HG03139 (cell line): ENCODE measurements at regions not wholly inside any gene's neighbourhood (a gene's known extent, or its start where the extent isn't known, plus 50 kb on each side); places are given as distances from the start of the nearest gene placed in this dataset.
"Not testable (repeated sequence)": the region's sequence is repeated elsewhere in the genome, so short reads cannot be mapped to it uniquely, and the experiment has no call there.

Experiments used
- ATAC-seq: cut with Tn5 transposase; IDR thresholded peaks from one replicate; pipeline ENCODE4 v1.9.1; 2021; ENCODE audit not compliant: unreplicated experiment

DNA sequence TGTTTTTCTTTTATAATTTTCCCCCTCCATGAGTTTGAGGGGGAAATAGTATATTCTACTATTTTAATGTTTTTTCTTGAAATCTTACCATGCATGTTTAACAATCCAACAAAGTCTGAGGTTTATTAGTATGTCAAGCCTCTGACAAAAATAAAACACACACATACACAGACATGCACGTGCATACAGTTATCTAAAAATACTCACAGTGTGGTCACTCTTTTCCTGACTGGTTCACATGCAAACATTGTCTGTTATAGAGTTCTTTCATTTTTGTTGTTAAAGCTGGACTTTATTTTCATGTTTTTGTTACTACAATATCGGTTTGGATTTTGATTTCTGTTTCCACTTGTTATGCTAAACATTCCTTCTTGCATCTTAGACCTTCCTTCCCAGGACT lies 236.6 kb downstream of the MFSD1 start:
- no peak for ATAC-seq

DNA sequence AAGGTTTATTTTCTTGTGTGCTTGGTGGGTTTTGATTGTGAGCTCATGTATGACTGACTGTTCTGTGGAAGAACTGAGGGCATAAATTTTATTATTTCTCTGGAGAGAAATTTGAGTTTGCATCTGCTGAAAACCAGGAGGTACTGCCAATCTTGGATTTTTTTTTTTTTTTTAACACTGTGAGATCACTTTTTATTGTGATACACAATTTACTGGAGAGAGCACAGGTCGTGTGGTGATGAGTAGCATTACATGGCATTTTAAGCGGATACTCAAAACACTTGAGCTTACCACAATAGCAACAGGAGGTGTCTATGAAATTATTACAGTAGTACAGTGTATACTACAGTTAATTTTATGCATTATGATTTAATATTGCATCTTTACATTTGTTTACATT lies 237.4 kb downstream of the MFSD1 start:
- no peak for ATAC-seq

DNA sequence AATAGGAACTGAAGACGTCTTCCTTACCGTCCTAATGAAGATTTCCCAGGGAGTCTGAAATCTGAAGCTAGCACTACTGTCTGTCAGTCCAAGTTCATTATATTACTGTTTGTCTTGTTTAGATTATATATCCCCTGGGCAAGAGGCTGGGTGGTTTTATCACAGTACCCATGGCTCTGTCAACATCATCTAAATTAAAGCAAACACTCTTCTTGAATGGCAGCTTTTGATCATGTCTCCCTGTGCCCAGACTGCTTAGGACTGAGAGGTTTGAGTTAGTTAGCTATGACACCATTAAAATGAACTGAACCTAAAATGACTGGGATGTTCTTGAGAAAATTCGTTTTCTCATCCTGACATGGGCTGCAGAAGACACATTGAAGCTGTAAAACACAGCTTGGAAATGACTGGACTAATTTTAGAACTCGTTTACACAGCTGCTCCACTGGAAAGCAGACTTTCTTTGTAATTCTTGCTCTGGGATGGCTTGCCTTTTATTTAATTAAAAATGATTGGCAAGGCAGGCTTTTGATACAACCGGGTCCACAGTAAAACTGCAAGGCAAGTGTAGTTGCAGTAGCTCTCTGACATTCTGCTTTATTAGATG lies 243.5 kb downstream of the MFSD1 start:
- no peak for ATAC-seq

DNA sequence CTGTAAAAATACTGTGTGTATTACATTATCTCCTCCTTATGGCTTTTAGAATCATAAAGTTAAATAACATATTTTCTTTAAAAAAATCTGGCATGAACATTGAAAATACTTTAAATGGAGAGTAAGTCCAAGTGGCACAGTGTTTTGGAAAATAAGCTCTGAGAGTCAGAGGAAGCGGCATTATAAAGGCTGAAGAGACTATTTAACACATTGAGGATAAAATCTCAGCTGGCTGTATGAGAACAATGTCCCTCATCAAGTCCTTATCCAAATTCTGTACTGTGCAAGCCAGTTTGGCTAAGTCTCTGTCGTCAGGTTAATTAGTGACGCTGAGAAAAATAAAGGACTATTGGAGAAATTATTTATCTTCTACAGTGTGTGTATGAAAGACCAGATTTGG lies 245.5 kb downstream of the MFSD1 start:
- no peak for ATAC-seq

DNA sequence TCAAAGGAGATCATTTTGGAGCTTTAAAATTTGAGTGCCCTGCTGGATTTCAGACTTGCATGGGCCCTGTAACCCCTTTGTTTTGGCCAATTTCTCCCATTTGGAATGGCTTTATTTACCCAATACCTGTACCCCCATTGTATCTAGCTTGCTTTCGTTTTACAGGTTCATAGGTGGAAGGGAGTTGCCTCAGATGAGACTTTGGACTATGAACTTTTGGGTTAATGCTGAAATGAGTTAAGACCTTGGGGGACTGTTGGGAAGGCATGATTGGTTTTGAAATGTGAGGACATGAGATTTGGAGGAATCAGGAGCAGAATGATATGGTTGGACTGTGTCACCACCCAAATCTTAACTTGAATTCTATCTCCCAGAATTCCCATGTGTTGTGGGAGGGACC lies 250.6 kb downstream of the MFSD1 start:
- not testable (repeated sequence) for ATAC-seq

DNA sequence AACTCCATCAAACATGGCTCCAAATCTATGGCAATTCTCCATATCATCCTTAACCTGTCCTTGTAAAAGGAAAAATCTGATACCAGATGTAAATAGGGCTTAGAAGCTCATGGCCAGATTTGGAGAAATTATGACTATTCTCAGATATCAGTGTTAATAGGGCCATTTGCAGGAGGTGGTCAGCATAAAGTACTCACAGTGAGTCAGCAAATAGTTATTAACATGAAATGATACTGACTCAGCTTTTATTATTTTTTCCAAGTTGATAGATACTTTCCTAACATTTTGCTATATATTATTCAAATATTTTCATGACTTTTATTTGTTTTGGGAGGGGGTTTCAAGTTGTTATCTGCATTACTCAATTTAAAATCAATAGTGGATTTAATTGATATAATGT lies 255.8 kb downstream of the MFSD1 start:
- ATAC-seq, result no peak

DNA sequence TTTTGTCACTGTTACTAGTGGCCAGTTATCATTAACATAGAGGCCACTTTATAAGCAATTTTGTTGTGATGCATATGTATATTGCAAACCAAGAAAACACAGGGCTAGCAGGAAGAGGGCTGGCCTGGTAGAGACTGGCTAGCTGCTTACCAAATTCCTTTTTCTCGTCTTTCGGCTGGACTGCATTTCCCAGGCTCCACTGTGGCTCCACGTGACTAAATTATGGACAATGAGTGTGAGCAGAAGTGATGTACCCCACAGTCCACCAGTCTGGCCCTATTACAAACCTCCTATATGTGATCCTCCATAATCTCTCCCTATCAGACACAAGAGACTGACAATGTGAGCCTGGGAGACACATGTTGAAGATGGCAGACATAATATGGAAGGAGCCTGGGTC lies 257.0 kb downstream of the MFSD1 start:
- no peak for ATAC-seq

DNA sequence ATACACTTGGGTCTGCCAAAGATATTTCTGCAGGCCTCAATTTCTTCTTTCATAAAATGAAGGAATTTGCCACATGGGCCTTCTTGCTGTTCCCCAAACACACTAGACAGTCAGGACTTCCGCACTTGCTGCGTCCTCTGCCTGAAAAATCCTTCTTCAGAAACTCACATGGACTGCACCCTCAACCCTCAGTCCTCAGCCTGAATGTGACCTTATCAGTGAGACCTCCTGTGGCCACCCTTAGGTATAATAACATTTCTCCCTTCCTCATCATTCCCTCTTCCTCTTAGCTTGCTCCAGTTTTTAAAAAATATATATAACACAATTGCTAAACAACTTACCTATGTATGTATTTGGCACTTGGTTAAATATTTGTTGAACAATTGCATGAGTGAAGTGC lies 257.5 kb downstream of the MFSD1 start:
- ATAC-seq, result no peak

DNA sequence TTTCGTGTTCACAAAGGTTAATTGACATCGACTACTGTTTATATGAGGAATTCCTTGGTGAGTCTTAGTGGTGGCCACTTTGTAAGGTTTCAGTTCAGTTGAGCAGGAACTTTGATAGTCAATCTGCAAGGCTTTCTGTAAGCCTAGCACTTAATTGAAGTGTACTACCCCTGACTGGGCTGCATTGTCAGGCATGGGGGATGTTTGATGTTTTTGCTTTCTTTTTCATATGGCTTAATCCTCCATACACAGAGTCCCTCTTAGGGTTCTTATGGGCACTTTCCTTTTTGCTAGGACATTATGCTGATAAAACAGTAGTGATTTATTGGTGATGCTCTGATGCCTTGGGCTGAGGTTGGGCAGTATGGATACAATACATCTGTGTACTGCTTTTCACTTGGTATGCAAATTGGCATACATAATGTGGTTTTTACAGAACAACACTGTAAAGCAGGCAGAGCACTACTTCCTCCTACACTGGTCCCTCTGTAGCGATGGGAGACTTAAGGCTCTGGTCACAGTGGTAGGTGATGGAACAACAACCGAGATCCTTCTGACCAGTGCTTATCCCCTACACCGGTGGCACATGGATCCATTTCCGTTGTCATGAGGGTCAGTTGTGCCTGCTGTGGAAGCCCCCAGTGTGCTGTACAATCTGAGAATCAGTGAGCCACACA lies 261.0 kb downstream of the MFSD1 start:
- no peak for ATAC-seq

DNA sequence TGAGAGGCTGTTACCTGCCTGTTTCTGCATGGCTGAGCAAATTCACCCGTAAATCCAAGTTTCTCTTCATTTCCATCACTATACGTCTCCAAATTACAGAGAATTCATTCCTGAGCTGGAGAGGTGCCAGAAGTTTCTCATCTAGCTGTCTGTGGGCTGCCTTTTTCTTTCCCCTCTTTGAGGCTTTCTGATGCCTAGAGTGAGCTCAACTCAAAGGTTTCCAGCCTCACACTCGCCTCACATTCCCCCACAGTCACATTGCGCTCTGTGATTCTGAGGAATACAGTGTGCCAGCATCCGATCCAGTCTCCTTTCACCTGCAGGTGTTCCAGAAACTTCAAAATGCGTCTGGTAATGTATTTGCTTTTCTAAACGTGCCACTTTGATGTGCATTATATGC lies 267.2 kb downstream of the MFSD1 start, which contains the start of gene IQCJ:
Gene IQCJ (plus strand): TSS at position 229 of the 400 bp plus-strand sequence.
- no peak for ATAC-seq

DNA sequence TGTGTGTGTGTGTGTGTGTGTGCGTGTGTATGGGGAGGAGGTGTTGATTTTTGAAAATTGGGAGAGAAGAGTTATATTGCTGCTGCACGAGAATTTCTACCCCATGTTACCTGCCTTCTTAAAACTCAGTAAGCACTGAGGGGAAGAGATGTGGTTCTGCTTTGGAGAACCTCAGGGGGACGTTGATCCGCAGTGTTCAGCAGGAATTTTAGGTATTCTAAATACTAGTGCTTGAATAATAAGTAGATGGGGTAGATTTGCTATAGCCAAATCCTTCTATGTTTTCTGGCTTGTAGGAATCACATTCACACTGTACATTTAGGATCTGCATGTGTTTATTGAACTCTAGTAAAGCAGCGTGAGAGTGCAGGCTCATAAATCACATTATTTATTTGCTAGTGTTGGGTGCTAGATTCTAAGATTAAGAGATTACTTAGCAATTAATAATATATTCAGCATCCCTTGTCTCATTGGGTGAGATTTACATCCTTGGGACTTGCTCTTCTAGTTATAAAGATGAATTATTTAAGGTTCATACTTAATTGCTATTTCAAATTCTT lies 268.1 kb downstream of the MFSD1 start:
- no peak for ATAC-seq

DNA sequence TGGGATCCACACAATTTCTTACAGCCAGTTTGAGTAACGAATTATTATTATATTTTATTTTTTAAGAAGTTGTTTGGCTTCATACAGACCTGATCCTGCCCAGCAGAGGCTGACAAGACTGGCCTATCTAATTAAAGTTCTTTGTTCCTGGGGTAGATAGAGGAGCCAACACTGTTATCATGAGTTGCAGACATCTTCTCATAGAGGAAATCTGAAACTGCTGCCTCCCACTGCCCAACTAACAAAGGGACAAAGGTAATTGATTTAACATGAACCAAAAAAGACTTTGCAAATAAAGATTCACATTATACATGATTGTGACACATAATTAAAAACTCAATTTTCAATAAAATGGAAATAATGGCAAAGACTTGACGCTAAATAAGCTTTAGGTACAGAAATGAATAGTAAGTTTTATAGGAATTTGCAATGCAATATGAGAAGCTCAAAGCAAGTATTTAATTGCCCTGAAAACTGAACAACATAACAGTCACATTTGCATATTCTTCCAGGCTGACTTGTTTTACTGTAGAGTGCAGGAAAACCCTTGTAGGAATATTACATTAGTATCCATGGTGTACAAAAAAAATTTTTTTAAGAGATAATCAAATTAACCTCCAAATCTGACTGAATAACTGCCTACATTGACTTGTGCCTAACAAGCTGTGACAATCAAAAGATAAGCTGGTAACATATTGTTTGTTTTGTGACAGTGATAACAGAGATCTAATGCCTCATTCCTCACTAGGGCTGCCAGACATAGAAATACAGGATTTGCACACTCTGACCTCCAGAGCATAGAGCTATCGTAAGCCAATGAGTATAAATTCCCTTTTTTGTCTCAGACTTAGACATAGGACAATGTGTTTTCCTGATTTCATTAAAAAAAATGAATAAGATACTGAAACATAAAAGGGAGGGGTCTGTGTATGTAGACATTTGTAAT lies 273.2 kb downstream of the MFSD1 start:
- ATAC-seq, result no peak

DNA sequence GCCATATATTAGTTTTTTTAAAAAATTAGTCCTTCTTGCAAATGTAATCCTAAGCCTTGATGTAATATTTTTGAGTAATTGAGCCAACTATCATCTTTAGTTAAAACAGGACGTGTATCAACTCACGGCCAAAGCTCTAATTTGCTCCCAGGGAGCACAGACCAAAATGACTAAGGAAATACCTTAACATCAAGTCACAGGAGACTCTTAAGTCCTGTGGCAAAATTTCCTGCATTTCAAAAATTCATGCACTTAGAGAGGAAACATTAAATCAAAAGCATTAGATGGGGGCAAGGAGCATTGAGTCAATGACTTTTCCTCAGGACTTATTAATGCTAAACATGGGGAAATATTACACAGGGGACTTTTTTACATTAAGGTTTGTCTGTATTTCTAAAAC lies 276.0 kb downstream of the MFSD1 start:
- ATAC-seq, result no peak

DNA sequence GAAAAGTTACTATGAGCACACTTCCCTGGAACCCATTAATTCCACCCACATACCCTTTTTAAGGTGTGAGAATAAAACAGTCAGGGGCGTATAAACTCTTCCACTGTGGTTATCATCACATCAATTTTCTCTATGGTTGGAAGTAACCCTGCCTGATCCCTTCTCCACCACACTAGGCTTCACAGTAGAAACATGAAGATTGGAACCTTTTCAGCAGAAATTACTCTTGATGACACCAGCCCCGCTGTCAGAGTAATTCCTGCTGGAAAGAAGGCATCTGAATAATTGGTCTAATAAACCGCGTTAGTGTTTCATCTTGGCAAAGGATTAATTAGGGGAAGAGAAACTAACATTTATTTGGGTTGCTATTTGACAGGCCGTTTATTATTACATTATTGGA lies 278.4 kb downstream of the MFSD1 start:
- no peak for ATAC-seq

DNA sequence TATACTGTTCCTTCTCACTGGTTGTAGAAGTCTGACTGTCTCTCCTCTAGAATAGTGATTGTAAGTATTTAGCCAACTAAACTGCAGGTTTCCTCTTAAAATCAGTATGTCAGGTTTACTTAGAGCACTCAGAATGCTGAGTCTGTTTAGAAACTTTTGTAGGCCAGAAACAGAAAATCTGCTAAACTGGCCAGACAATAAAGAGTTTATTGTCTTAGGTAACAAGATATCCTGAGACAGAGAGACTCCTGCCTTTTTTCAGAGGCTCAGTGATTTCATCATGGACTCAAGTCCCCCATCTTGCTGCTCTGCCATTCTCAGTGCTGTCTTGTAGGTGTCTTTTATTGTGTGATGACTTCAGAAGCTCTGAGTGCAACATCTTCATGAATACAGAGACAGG lies 279.0 kb downstream of the MFSD1 start:
- no peak for ATAC-seq

DNA sequence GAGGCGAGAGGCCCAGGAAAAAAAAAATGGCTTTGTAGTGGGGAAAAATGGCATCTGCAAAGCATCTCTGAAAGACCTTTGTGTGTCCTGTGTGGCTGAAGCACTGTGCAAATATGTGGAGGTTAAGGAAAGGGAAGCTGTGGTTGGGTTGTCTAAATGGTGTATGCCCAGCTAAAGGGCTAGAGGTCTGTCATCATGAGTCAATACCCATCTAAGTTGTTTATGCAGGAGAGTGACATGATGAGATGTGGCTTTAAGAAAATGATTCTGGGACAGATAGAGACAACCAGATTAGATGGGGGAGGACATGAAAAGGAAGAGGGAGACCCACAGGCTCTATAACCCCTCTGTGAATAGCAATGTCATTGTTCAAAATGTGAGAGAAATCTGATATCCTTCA lies 280.7 kb downstream of the MFSD1 start:
- no peak for ATAC-seq

DNA sequence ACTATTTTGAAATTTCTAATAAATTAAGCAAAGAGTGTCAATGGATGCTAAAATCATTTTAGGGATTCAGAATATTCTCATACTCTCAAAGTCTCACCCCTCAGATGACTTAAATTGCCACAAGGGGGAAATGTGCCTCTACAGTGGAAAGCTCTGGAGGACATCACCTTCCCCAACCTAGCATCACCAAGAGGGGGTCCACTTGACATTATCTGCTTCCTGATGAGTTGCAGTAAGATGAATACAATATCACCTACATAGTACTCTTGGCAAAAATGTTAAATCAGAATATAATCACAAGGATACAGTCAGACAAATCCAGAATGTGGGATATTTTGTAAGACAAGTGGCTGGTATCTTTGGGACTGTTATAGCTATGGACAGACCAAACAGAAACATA lies 290.1 kb downstream of the MFSD1 start:
- ATAC-seq, result no peak

DNA sequence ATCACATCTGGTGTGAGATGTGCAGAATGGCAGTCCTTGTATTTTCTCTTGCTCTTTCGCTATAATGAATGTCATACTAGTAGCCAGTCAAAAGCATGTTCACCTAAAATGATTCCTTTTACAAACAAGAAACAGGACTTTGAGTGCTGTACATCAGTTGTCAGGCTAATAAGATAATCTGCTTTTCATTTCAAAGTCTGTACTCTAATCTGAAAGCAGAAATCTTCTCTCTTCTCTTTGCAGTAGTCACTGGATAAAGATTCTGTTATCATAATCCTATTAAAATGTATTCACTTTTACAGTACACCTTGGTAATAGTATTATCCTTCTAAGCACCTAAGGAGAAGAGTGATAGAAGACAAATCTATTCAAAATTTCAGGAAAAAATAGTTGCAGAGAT lies 300.1 kb downstream of the MFSD1 start:
- no peak for ATAC-seq

DNA sequence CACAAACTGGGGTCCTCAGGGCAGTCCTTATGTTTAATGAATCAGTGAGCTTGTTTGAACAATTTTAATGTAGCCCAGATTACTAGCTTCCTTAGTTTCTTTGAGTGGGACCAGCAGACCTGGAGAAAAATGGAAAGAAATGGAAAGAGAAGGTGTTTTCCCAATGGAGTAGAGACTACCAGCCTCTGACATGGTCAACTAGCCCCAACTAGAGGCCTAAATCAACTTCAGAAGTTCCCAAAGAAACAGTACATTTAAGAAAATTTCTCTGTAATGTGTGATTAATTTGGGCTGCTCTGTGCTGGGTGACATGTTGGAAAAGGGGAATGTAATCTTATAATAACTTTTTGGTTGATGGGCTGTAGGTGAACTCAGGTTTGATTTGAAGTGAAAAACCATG lies 310.9 kb downstream of the MFSD1 start:
- ATAC-seq, result no peak

DNA sequence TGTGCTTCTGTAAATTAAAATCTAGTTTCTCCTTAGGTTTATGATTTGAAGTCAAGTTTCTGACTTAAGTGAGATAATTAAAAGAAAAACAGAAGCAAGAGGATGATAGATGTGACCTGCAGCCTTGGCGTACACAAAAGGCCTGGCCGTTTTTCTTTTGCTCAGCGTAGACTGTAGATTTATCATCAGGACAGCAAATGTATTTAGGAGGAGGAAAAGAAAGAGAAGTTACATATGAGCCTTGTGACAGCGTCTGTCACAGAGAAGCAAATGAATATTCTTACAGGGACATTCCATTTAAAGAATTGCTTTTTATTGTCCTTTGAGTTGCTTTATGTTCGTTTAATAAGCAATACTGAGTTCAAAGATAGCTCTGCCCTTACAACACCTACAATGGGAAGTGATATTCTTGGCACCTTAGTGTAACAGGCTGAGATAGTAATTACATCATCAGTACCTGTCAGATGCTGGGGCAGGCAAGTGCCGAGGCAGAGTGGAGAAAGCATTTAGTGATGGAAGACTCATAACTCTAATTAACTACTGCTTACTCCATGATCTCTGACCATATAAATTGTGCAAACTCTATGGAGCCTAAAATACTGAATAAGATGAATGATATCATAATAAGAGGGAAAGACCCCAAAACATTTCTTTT lies 311.5 kb downstream of the MFSD1 start:
- ATAC-seq, result no peak

DNA sequence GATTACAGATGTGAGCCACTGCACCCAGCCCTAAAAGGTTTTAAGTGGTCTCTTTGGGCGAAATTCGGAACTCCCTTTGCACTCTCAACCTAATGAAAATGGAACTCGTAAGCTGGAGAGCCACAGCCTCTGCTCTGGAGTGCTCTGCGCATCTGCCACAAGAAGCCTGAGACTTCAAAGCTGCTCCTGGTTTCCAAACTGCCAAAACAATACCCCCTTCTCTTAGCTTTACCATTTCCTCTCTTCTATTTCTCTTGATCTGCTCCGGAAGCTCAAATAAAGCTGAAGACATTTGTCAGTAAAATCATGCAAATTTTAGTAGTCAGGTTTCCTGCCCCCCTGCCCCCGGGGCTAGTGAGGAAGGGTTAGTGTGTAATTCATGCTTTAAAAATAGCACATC lies 312.7 kb downstream of the MFSD1 start:
- no peak for ATAC-seq
